Panc1 (cell line): ENCODE measurements at regions not wholly inside any gene's neighbourhood (a gene's known extent, or its start where the extent isn't known, plus 50 kb on each side); places are given as distances from the start of the nearest gene placed in this dataset.

Experiments used
- ATAC-seq: fragments of 200-7000 bp; cut with Tn5 transposase; 2 replicates; pipeline ENCODE4 v1.9.1; 2020; ENCODE audit warnings: mild to moderate bottlenecking, moderate library complexity
- BruUV-seq: library from RNA; stranded (reverse); fragments of 400-500 nt; replicated peaks from 2 replicates; lab custom pipeline; 2021; lab: Mats Ljungman, UMichigan
- CTCF ChIA-PET: fragments of 300-600 bp; sonication (Branson Sonifier 250); formaldehyde crosslinking; loops from one replicate; lab custom pipeline; 2022; ENCODE audit warnings: antibody characterized with exemption; lab: Charles Lee
- POLR2A ChIA-PET: fragments of 300-600 bp; sonication (Branson Sonifier 250); formaldehyde crosslinking; loops from one replicate; lab custom pipeline; 2022; ENCODE audit warnings: antibody characterized with exemption; lab: Charles Lee
- DNase-seq: peaks from one replicate; pipeline ENCODE4 v3.0.0-alpha.2; 2010; ENCODE audit warnings: low read depth, low spot score
- H3K27ac ChIP-seq: 2 replicates; pipeline ENCODE4 v1.5.1; 2011; ENCODE audit warnings: mild to moderate bottlenecking, low read length, inconsistent platforms
- H3K27me3 ChIP-seq: fragments of 200-500 bp; sonication (Bioruptor generic); 2 replicates; pipeline ENCODE4 v1.6.0; 2014; ENCODE audit warnings: low read length, inconsistent platforms; ENCODE audit not compliant: control insufficient read depth, insufficient read depth
- H3K36me3 ChIP-seq: fragments of 200-500 bp; sonication (Bioruptor generic); 2 replicates; pipeline ENCODE4 v1.5.1; 2014; ENCODE audit warnings: inconsistent platforms, mild to moderate bottlenecking, low read length, moderate library complexity; ENCODE audit not compliant: control insufficient read depth, insufficient read depth
- H3K4me1 ChIP-seq: 2 replicates; pipeline ENCODE4 v1.5.1; 2011; ENCODE audit warnings: inconsistent platforms, mild to moderate bottlenecking, low read length, moderate library complexity; ENCODE audit not compliant: control insufficient read depth, insufficient read depth
- H3K4me3 ChIP-seq, 2 experiments: 2 replicates each; pipeline ENCODE4 v1.5.1; 2011 to 2012; ENCODE audit warnings: low read depth in 2 of 2, low read length in 2 of 2, mild to moderate bottlenecking in 2 of 2, inconsistent platforms in 1 of 2, moderate library complexity in 1 of 2
- H3K9me3 ChIP-seq: fragments of 200-500 bp; sonication (Bioruptor generic); 2 replicates; pipeline ENCODE4 v1.5.1; 2014; ENCODE audit warnings: low read depth, mild to moderate bottlenecking, inconsistent platforms, low read length, moderate library complexity; ENCODE audit not compliant: control insufficient read depth, insufficient read depth
- POLR2AphosphoS5 ChIP-seq: IDR thresholded peaks from 2 replicates; pipeline ENCODE4 v1.6.1; 2012; ENCODE audit warnings: mild to moderate bottlenecking, low read depth, low read length, moderate library complexity
- SIN3A ChIP-seq: IDR thresholded peaks from 2 replicates; pipeline ENCODE4 v1.6.1; 2012; ENCODE audit warnings: low read depth, mild to moderate bottlenecking, low read length, moderate library complexity, borderline replicate concordance; ENCODE audit not compliant: insufficient read depth
- TCF7L2 ChIP-seq: IDR thresholded peaks from 2 replicates; pipeline ENCODE4 v1.6.1; 2011; ENCODE audit warnings: mild to moderate bottlenecking, low read depth, low read length, inconsistent platforms
- in situ Hi-C: cut with HindIII; loops from 2 replicates; pipeline ENCODE4 v1.10.0; 2016; ENCODE audit warnings: low sequenced_read_pairs, low pct_unique_long_range_greater_than_20kb
- intact Hi-C: fragments of 100-400 bp; cut with micrococcal nuclease; formaldehyde crosslinking; loops from one replicate; pipeline ENCODE4 v1.10.0; 2022; ENCODE audit not compliant: unreplicated experiment
- TF ChIP-seq, protein P1 (sequence below): fragments of 450-650 bp; IDR thresholded peaks from 2 replicates; pipeline ENCODE4 v1.5.1; 2017; ENCODE audit warnings: mild to moderate bottlenecking
- TF ChIP-seq, protein P2 (sequence below), 2 experiments: IDR thresholded peaks; 2 replicates each; pipeline ENCODE4 v1.6.1; 2011 to 2012; ENCODE audit warnings: low read depth in 2 of 2, control low read depth in 1 of 2, low read length in 1 of 2, mild to moderate bottlenecking in 1 of 2, moderate library complexity in 1 of 2; ENCODE audit not compliant: insufficient read depth in 1 of 2

- TF ChIP-seq, protein P1, sequence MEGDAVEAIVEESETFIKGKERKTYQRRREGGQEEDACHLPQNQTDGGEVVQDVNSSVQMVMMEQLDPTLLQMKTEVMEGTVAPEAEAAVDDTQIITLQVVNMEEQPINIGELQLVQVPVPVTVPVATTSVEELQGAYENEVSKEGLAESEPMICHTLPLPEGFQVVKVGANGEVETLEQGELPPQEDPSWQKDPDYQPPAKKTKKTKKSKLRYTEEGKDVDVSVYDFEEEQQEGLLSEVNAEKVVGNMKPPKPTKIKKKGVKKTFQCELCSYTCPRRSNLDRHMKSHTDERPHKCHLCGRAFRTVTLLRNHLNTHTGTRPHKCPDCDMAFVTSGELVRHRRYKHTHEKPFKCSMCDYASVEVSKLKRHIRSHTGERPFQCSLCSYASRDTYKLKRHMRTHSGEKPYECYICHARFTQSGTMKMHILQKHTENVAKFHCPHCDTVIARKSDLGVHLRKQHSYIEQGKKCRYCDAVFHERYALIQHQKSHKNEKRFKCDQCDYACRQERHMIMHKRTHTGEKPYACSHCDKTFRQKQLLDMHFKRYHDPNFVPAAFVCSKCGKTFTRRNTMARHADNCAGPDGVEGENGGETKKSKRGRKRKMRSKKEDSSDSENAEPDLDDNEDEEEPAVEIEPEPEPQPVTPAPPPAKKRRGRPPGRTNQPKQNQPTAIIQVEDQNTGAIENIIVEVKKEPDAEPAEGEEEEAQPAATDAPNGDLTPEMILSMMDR: no peak
- TF ChIP-seq TCF7L2 (no peak), SIN3A (no peak), POLR2AphosphoS5 (no peak)
- TF ChIP-seq, protein P2, sequence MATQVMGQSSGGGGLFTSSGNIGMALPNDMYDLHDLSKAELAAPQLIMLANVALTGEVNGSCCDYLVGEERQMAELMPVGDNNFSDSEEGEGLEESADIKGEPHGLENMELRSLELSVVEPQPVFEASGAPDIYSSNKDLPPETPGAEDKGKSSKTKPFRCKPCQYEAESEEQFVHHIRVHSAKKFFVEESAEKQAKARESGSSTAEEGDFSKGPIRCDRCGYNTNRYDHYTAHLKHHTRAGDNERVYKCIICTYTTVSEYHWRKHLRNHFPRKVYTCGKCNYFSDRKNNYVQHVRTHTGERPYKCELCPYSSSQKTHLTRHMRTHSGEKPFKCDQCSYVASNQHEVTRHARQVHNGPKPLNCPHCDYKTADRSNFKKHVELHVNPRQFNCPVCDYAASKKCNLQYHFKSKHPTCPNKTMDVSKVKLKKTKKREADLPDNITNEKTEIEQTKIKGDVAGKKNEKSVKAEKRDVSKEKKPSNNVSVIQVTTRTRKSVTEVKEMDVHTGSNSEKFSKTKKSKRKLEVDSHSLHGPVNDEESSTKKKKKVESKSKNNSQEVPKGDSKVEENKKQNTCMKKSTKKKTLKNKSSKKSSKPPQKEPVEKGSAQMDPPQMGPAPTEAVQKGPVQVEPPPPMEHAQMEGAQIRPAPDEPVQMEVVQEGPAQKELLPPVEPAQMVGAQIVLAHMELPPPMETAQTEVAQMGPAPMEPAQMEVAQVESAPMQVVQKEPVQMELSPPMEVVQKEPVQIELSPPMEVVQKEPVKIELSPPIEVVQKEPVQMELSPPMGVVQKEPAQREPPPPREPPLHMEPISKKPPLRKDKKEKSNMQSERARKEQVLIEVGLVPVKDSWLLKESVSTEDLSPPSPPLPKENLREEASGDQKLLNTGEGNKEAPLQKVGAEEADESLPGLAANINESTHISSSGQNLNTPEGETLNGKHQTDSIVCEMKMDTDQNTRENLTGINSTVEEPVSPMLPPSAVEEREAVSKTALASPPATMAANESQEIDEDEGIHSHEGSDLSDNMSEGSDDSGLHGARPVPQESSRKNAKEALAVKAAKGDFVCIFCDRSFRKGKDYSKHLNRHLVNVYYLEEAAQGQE (IDR thresholded peaks at IDR 0.05; ENCODE audit: insufficient read depth in 1 of 2, low read depth in 2 of 2, low read length in 1 of 2): no peak
- no peak for ATAC-seq
- no peaks in the 10 kb centered on the region for H3K27me3 ChIP-seq
- no TSS peak for BruUV-seq
- H3K4me3 ChIP-seq: no peak overlapping the region
- in situ Hi-C loops: no loop called here
- H3K27ac ChIP-seq: no peak overlapping the region
- H3K36me3 ChIP-seq: no peaks in the 10 kb centered on the region
- H3K4me1 ChIP-seq: no peaks in the 10 kb centered on the region
- intact Hi-C loops: no loop called here
- POLR2A ChIA-PET: no interaction called here
- no peaks in the 10 kb centered on the region for H3K9me3 ChIP-seq
- DNase-seq: no peak
- CTCF ChIA-PET: no interaction called here
Observed at GRCh38 chr6:156126535-156126934, 650.6 kb upstream of the ARID1B start.

GRCh38 chr6:156125844-156126243 lies 651.3 kb upstream of the ARID1B start:
- H3K4me1 ChIP-seq: no peaks in the 10 kb centered on the region
- TF ChIP-seq TCF7L2 (no peak), POLR2AphosphoS5 (no peak), SIN3A (no peak)
- TF ChIP-seq, protein P1: no peak
- TF ChIP-seq, protein P2 (IDR thresholded peaks at IDR 0.05; ENCODE audit: insufficient read depth in 1 of 2, low read depth in 2 of 2, low read length in 1 of 2): no peak
- H3K4me3 ChIP-seq: no peak overlapping the region
- ChIA-PET POLR2A (no interaction called here), CTCF (interaction anchor here (0.7 kb wide), 1 partner anchor 66 kb away, joined by 4 read pairs; no protein-coding TSS in a partner anchor)
- intact Hi-C loops (no loop called here), in situ Hi-C loops (no loop called here)
- DNase-seq (no peak), ATAC-seq (no peak)
- no TSS peak for BruUV-seq
- H3K27me3 ChIP-seq: no peaks in the 10 kb centered on the region
- H3K27ac ChIP-seq: no peak overlapping the region
- no peaks in the 10 kb centered on the region for H3K9me3 ChIP-seq
- no peaks in the 10 kb centered on the region for H3K36me3 ChIP-seq
